NT2/D1 (cell line): ENCODE measurements at regions not wholly inside any gene's neighbourhood (a gene's known extent, or its start where the extent isn't known, plus 50 kb on each side); places are given as distances from the start of the nearest gene placed in this dataset.

Experiments used
- SUZ12 ChIP-seq: IDR thresholded peaks from 2 replicates; pipeline ENCODE4 v1.6.1; 2011; ENCODE audit not compliant: insufficient read length, insufficient read depth; ENCODE audit errors: extremely low read depth
- ZNF274 ChIP-seq: IDR thresholded peaks from 2 replicates; pipeline ENCODE4 v1.6.1; 2011; ENCODE audit warnings: mild to moderate bottlenecking, low read depth, low read length

DNA sequence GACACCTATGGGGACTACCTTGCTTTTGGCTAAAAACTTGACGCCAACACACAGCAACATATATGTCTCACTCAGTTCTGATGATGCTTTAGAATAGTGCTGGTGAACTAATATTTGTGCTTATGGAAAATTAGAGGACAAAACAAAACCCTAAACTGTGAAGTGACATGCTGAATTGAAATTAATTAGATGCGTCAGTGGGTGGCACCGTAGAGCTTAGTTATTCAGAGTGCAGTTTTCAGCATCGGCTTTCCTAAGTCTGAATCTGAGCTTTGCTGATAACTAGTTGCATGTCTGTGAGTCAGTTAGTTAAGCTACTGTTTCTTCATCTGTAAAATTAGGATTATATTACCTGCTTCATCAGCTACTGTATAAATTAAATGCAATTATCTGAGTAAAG, 245.0 kb upstream of the SORCS1 start:
- TF ChIP-seq ZNF274 (no peak), SUZ12 (no peak)
